GM21723 (cell line): ENCODE measurements at regions not wholly inside any gene's neighbourhood (a gene's known extent, or its start where the extent isn't known, plus 50 kb on each side); places are given as distances from the start of the nearest gene placed in this dataset.

Experiments
- ATAC-seq: cut with Tn5 transposase; IDR thresholded peaks from one replicate; pipeline ENCODE4 v1.9.1; 2021; ENCODE audit warnings: mild to moderate bottlenecking, moderate library complexity; ENCODE audit not compliant: unreplicated experiment

- no peak for ATAC-seq
Observed at GRCh38 chr6:14317387-14317970, 199.9 kb downstream of the CD83 start.

DNA sequence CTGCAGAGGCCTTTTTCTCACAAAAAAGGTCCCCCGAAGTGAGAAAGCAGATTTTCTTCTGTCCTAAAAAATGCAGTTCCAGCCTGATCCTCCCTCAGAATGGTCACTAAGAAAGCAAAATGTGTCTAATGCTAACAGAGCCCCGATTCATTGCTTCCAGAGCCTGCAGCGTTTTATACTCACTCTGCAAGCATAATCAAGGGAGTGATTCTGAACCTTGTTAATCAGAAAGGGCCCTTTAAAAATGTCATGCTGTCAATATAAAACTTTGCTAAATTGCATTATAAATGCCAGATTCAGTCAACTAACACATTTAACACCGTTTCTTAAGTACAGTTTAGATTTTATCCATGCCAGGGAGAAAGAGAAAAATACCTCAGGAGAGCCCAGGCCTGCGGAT lies 202.8 kb downstream of the CD83 start:
- ATAC-seq, result no peak

- no peak for ATAC-seq
Observed at GRCh38 chr6:14321992-14322772, 204.6 kb downstream of the CD83 start.

- ATAC-seq, result no peak
Observed at GRCh38 chr6:14322841-14323240, 205.3 kb downstream of the CD83 start.

DNA sequence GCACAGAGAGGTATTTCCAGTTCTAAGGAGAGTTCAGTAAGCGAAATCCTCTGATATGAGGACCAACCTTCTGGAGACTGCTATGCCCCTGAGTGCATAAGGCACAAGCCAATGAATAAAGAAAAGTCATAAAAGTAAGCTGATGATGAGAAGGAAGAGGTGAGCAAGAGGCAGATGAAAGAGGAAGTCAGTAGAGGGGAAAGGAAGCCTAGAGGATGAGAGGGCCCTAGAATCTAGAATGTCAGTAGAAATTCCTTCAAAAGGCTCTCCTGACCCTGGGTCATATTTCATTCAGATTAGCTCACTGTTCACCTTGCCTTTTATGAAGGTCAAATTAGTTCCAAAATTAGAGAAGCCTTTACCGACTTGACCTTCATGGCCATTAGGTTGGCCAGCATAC lies 209.2 kb downstream of the CD83 start:
- ATAC-seq, result no peak

- ATAC-seq, result no peak
Observed at GRCh38 chr6:14328163-14328562, 210.6 kb downstream of the CD83 start.

DNA sequence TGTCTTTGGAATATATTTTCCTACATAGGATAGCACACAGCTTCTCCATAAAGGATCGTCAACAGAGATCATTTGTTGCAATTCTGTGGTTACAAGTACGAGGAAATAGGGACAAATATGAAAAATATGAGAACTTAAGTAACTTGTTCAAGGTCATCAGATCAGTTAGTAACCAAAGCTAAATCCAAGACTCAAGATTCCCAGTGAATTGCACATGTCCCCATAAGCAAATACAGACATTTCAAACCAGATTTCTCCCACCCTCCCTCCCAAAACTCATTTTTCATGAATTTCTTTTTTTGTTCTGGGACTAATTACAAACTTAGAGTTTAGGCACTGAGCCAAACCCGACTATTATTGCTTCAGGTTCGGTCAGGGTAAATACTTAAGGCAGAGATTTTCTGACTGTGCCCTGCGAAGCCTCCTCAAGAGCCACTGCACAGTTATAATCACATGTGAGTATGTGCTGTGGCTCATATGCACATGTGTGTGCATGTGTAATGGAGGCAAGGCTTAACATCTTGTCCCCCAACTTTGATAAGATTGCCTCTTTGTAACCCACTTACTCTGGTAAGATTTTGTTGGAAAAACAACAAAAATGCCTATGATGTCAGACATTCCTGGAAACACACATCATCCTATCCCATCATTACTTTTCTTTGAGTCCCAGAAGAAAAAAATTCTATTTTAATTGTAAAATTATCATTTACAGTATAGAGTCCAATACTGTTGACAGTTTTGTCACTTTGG lies 216.2 kb downstream of the CD83 start:
- ATAC-seq, result no peak

DNA sequence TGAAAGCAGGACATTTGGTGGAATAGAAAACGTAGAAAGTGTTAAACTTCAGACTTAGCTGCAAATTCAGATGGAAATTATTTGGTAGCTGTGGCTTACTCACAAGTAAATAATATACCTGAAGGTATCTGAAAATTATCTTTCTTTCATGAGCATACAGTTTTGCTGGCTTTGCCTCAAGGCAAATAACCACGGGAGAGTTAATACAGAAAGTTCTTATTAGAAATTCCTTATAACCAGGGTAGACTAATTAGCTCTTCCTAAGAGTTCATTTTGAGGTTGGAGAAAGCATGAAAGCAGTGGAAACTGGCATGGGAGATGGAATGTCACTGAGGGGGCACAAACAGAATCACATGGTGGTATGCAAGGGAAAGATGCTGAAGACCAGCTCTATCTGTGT lies 217.5 kb downstream of the CD83 start:
- no peak for ATAC-seq

- no peak for ATAC-seq
Observed at GRCh38 chr6:14337152-14337551, 219.6 kb downstream of the CD83 start.

DNA sequence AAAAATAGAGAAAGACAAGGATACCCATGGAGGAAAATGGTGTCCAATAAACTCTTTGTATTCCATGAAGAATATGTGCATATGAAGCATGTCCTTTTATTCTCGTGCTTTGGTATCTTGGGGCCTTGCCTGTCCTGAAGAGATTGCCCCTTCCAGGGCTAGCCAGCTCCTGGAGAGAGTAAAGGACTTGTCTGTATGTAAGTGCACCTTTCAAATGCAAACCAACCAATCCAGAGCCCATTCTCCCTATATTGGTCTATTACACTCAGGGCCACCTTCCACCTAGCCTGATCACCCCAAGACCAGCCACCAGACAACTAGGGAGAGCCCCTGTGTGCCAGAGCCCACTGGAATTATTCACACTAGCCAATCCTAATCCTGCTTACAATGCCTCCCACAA lies 221.6 kb downstream of the CD83 start:
- no peak for ATAC-seq

DNA sequence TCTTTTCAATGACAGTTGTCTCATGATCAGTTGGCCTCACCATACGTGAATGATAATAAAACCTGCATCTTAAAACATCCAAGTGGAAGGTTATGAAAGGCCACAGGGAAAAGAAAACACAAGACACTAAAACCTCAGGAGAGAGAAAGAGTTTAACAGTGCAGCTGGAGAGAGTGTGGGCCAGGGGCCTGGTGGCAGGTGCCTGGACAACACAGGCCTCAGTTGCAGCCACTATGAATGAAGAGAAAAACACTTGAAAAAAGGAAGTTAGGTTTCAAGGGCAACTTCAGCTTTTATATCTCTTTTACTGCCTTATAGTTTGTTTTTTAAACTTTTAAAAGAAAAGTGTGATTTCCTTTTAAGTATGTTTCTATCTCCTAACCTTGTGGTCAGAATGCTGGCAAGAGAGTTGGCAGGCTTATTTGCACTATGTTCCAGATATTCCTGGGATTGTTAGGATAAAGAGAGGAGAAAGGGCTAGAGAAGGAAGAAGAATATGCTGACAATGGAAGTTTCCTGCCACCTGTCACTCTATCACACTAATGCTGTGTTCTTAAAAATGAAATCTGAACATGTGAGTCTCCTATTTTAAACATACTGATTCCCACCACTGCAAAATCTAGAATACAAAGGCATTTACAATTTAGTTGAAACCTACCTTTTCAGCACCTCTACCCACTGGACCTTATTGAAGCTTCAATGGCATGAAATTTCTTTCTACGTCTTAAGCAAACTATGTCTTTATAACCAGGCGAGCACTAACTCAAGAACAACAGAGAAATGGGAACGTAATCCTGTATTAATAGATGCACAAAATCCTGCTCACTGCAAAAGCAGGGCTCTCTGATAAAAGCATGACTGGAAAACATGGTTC lies 222.4 kb downstream of the CD83 start:
- no peak for ATAC-seq

DNA sequence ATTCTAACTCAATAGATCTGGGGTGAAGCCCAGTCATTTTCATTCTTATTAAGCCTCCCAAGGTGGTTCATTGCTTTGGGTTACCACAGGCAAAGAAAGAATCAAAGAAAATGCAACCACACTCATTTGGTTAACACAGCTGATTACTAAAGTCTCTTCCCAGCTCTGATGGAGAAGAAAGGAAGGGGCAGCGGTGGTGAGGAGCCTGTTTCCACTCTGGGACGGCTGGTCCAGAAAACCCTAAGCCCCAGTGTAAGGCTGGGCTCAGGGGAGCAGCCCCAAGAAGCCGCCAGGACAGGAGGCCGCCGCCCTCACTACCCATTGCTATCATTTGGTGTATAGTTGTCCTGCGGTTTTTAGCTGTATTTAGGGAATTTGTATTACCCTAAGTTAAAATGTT lies 226.9 kb downstream of the CD83 start:
- ATAC-seq, result no peak

- ATAC-seq, result no peak
Observed at GRCh38 chr6:14348389-14348788, 230.8 kb downstream of the CD83 start.

DNA sequence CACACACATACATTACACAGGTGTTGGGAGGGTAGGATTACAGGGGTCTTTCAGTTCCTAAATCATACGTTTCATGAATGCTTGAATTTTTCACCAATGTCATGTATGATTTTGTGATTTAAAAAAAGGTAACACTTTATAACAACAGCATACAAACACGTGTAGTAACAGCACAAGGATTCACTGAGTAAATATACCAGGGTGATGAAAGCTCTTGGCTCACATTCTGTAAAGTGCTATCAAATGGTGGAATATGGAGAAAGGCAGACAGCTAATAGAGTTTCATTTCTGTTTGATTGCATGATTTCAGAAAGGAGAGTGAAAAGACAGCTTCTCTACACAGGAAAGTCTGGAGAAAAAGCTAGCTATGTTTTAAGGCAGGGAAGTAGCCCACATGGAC lies 231.9 kb downstream of the CD83 start:
- ATAC-seq, result no peak

GRCh38 chr6:14350210-14350609 lies 232.6 kb downstream of the CD83 start:
- ATAC-seq, result no peak

DNA sequence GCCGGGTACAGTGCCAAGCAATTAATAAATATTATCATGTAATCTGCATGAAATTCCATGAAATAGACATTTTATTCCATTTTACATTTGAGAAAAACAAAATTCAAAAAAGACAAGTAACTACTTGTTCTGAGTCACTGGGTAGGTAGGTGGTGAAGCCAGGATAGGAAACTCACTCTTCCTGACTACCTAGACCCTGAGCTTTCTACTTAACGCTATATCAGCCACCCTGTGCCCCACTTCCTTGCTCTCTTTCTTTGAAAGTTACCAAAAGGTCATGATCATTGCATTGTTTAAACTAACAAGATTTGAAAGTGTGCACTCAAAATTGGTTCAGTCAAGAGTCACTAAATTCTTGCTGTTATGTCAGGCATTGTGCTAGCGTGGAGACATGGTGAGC lies 235.7 kb downstream of the CD83 start:
- ATAC-seq, result no peak

DNA sequence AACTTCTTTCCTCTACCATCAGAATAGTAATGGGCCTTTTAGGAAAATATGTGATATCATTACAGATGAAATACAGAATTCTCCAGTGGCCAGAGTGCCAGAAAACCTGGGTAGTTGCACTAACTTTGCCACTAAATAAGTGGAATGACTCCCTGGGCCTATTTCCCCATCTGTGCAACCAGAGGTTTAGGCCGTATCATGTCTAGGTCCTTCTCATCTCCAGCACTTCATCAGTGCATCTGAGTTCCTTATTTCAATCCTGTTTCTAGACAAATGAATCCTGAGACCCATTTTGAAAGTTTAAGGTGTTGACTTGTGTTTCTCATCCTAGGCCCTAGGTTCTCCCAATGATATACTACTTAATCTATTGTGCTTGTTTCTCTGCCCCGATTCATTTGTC lies 236.2 kb downstream of the CD83 start:
- no peak for ATAC-seq

DNA sequence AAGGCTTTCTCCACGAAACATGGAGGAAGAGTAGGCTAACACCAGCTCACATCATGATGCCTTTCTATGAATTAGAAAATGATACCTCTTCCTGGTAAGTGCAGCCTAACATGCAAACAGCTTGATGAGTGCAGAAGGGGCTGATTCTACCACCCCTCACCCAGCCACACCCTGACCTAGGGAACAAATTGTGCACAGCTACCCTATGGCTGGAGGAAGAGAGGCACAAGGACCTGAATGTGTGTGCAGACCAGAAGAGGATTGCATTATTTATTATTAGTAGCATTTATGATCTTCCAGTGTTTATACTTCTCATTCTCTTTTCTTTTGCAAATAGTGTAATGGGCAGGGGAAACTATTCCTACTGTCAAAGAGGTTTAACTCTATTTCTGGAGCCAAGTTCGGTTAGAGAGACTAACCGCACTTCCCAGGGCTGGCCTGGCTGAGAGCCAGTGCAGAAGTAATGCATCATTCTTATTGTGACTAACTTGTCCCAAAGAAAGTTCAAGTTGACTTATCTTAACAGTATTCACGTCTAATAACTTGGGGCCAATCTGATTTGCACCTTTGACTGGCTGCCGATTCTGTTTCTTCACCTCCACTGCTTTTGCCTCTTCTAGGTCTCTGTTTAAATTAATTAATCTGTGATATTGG lies 237.5 kb downstream of the CD83 start:
- ATAC-seq, result no peak

- no peak for ATAC-seq
Observed at GRCh38 chr6:14359438-14359837, 241.9 kb downstream of the CD83 start.

- ATAC-seq, result no peak
Observed at GRCh38 chr6:14360565-14360964, 243.0 kb downstream of the CD83 start.

- ATAC-seq, result no peak
Observed at GRCh38 chr6:14361297-14361696, 243.7 kb downstream of the CD83 start.
